K562 (cell line): ENCODE measurements at regions not wholly inside any gene's neighbourhood (a gene's known extent, or its start where the extent isn't known, plus 50 kb on each side); places are given as distances from the start of the nearest gene placed in this dataset.

Source experiments
- ATAC-seq: fragments of 200-7000 bp; cut with Tn5 transposase; 3 replicates; pipeline ENCODE4 v1.9.1; 2020; ENCODE audit warnings: moderate library complexity
- BruUV-seq: library from RNA; stranded (reverse); fragments of 400-500 nt; replicated peaks from 2 replicates; lab custom pipeline; 2021; lab: Mats Ljungman, UMichigan
- CTCF ChIA-PET: fragments of 300-600 bp; formaldehyde crosslinking; extraction: SDS; loops from one replicate; lab custom pipeline; 2021; ENCODE audit warnings: low intra/inter-chr PET ratio; lab: Yijun Ruan, JAX
- POLR2A ChIA-PET: fragments of 300-600, 350-650 bp; sonication (Branson Sonifier 250); formaldehyde crosslinking; extraction: SDS; loops from one replicate; lab custom pipeline; 2021; ENCODE audit warnings: antibody characterized with exemption, inconsistent platforms; lab: Yijun Ruan, JAX
- DNase-seq, 4 experiments: peaks; one replicate each; pipeline versions ENCODE4 v3.0.0 to v3.0.0-alpha.2; 2011 to 2018; ENCODE audit warnings: low spot score in 3 of 4, mixed read lengths in 3 of 4; ENCODE audit errors: extremely low read depth in 1 of 4
- FAIRE-seq: peaks from 2 replicates; lab custom pipeline; 2011; peaks lifted over from hg19 to GRCh38; lab: Jason Lieb, UNC
- H2AFZ ChIP-seq: 2 replicates; pipeline ENCODE4 v1.6.0; 2011; ENCODE audit warnings: low read depth, low read length, control low read depth, inconsistent platforms
- H3K27ac ChIP-seq: fragments of 200-600 bp; 3 replicates; pipeline ENCODE4 v1.8.0; 2011; ENCODE audit warnings: low read depth, mild to moderate bottlenecking, control low read depth, inconsistent platforms, low read length, moderate library complexity, mixed read lengths; ENCODE audit errors: extremely low read depth
- H3K27me3 ChIP-seq, 2 experiments: fragments of 300-600 bp in 1 of 2; 2 replicates in 1 of 2; 3 replicates in 1 of 2; pipeline versions ENCODE4 v1.6.0 to v1.8.0; 2011; ENCODE audit warnings: inconsistent platforms in 2 of 2, low read length in 2 of 2, mild to moderate bottlenecking in 1 of 2, mixed read lengths in 1 of 2, moderate library complexity in 1 of 2; ENCODE audit not compliant: control insufficient read depth in 2 of 2, insufficient read depth in 2 of 2
- H3K36me3 ChIP-seq: fragments of 300-600 bp; 3 replicates; pipeline ENCODE4 v1.8.0; 2011; ENCODE audit warnings: mild to moderate bottlenecking, low read length, inconsistent platforms; ENCODE audit not compliant: control insufficient read depth, insufficient read depth
- H3K4me1 ChIP-seq, 2 experiments: fragments of 200-600 bp in 1 of 2; replicated peaks in 1 of 2; 2 replicates in 1 of 2; 3 replicates in 1 of 2; pipeline versions ENCODE4 v1.5.1 to v1.8.0; 2011; ENCODE audit warnings: inconsistent platforms in 2 of 2, low read length in 2 of 2, mild to moderate bottlenecking in 1 of 2, mixed read lengths in 1 of 2, moderate library complexity in 1 of 2; ENCODE audit not compliant: control insufficient read depth in 2 of 2, insufficient read depth in 2 of 2
- H3K4me2 ChIP-seq: 2 replicates; pipeline ENCODE4 v1.6.1; 2011; ENCODE audit warnings: low read length, control low read depth, inconsistent platforms, mixed read lengths; ENCODE audit not compliant: insufficient read depth
- H3K4me3 ChIP-seq: fragments of 200-600 bp; sonication (generic), shearing (Covaris generic); 2 replicates; pipeline ENCODE4 v1.5.1; 2016; ENCODE audit warnings: control low read depth, inconsistent platforms
- H3K79me2 ChIP-seq: fragments of 200-600 bp; 3 replicates; pipeline ENCODE4 v1.8.0; 2011; ENCODE audit warnings: low read length, inconsistent platforms; ENCODE audit not compliant: control insufficient read depth, insufficient read depth
- H3K9ac ChIP-seq, 2 experiments: 2 replicates each; pipeline versions ENCODE4 v1.6.0 to v1.6.1; 2011; ENCODE audit warnings: low read depth in 2 of 2, low read length in 2 of 2, control low read depth in 1 of 2, inconsistent platforms in 1 of 2, mild to moderate bottlenecking in 1 of 2, mixed read lengths in 1 of 2; ENCODE audit not compliant: insufficient read depth in 1 of 2
- H3K9me1 ChIP-seq: one replicate; pipeline ENCODE4 v1.6.0; 2011; ENCODE audit warnings: inconsistent platforms, mild to moderate bottlenecking, low read length, moderate library complexity; ENCODE audit not compliant: control insufficient read depth, insufficient read depth
- H3K9me3 ChIP-seq: replicated peaks from 2 replicates; pipeline ENCODE4 v1.5.1; 2011; ENCODE audit warnings: low read depth, low read length, inconsistent platforms; ENCODE audit not compliant: control insufficient read depth, insufficient read depth
- H4K20me1 ChIP-seq: replicated peaks from 2 replicates; pipeline ENCODE4 v1.6.1; 2011; ENCODE audit warnings: low read length, inconsistent platforms, mixed read lengths; ENCODE audit not compliant: control insufficient read depth, insufficient read depth
- CBX1 ChIP-seq: sonication (generic); IDR thresholded peaks from 2 replicates; pipeline ENCODE4 v1.6.1; 2016; ENCODE audit warnings: antibody characterized with exemption, low read depth, mild to moderate bottlenecking
- CREB3 ChIP-seq: fragments of 450-650 bp; conservative IDR thresholded peaks from 2 replicates; pipeline ENCODE4 v1.6.1; 2016; ENCODE audit warnings: missing genetic modification characterization, low read depth, mild to moderate bottlenecking, missing compliant biosample characterization, moderate library complexity
- CREB5 ChIP-seq: fragments of 250-450 bp; sonication (Bioruptor Pico); IDR thresholded peaks from 2 replicates; pipeline ENCODE4 v1.5.0; 2020; ENCODE audit warnings: mild to moderate bottlenecking
- EHMT2 ChIP-seq: fragments of 450-650 bp; IDR thresholded peaks from 2 replicates; pipeline ENCODE4 v1.6.1; 2018; ENCODE audit warnings: antibody characterized with exemption
- IRF9 ChIP-seq: fragments of 450-650 bp; IDR thresholded peaks from 2 replicates; pipeline ENCODE4 v1.6.1; 2016; ENCODE audit warnings: missing biosample characterization, missing genetic modification characterization
- OTX1 ChIP-seq: fragments of 450-650 bp; formaldehyde crosslinking; IDR thresholded peaks from 2 replicates; pipeline ENCODE4 v1.4.0; 2022; ENCODE audit warnings: mild to moderate bottlenecking
- PML ChIP-seq: IDR thresholded peaks from 2 replicates; pipeline ENCODE4 v1.6.1; 2012; ENCODE audit warnings: low read length, inconsistent platforms
- POLR2AphosphoS2 ChIP-seq: IDR thresholded peaks from 2 replicates; pipeline ENCODE4 v1.6.1; 2012; ENCODE audit warnings: low read length, improper control_type of control experiment
- PRDM10 ChIP-seq: fragments of 450-650 bp; IDR thresholded peaks from 2 replicates; pipeline ENCODE4 v1.6.1; 2018; ENCODE audit not compliant: partially characterized antibody
- SPI1 ChIP-seq: IDR thresholded peaks from 2 replicates; pipeline ENCODE4 v1.6.1; 2011; ENCODE audit warnings: low read depth, low read length, control low read depth, borderline replicate concordance
- WGBS: fragments of 100-300 bp; shearing (Covaris generic); methylation state at CpG from one replicate; pipeline ENCODE4 v1.1.6; 2016; ENCODE audit warnings: low coverage, mixed read lengths; ENCODE audit not compliant: insufficient coverage; ENCODE audit errors: missing lambda C conversion rate; 5-methylcytosine and 5-hydroxymethylcytosine counted together
- in situ Hi-C: fragments of 300-500 bp; cut with MboI; formaldehyde crosslinking; loops from 4 replicates; pipeline ENCODE4 v1.15.0; 2018; ENCODE audit warnings: inconsistent platforms, mixed read lengths
- intact Hi-C: fragments of 100-400 bp; cut with micrococcal nuclease; formaldehyde crosslinking; loops from 2 replicates; pipeline ENCODE4 v1.14.2; 2022

DNA sequence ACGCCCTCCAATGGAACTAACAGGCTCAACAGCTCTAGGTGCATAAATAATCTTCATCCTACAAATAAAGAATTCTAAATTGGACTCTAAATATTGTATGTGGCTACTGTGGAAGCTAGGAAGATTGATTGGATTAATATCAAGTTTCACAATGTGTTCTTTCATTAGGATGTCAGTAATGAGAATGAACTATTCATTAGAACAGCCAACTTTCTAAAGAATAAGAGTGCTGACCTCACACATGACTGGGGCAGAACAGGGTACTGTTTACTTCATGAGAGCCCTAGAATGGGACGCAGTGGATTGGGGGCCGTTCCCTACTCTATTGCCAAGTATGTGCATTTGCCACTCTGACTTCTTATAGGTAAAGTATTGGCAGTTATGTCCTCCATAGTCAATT is 528.2 kb upstream of the RBFOX1 start:
- WGBS: 4% methylated on average over 3 of the region's 3 CpGs

GRCh38 chr16:6803176-6803575 is 529.5 kb upstream of the RBFOX1 start:
- in situ Hi-C loops: no loop called here
- no TSS peak for BruUV-seq
- POLR2A ChIA-PET: no interaction called here

More for the DNA sequence above, 528.2 kb upstream of the RBFOX1 start:
- no peaks in the 10 kb centered on the region for H3K79me2 ChIP-seq
- in situ Hi-C loops: no loop called here
- TF ChIP-seq OTX1 (CRISPR knock-in tag) (no peak), SPI1 (no peak), EHMT2 (no peak)
- TF ChIP-seq, all 486 proteins: peak for 0
- Histone ChIP-seq H3K4me2 (no peak overlapping the region), H4K20me1 (no peaks in the 10 kb centered on the region), H3K9ac (no peak overlapping the region), H3K4me3 (no peak overlapping the region), H3K9me1 (no peaks in the 10 kb centered on the region), H3K36me3 (no peaks in the 10 kb centered on the region), H3K4me1 (no peaks in the 10 kb centered on the region), H2AFZ (no peak overlapping the region), H3K9me3 (no peaks in the 10 kb centered on the region), H3K27ac (no peak overlapping the region), H3K27me3 (peaks cover 0 to 2% of the 10 kb centered on the region in 2 experiments; a peak in 2 of 5 replicates)
- CTCF ChIA-PET: no interaction called here
- POLR2A ChIA-PET: no interaction called here
- no TSS peak for BruUV-seq
- no peak for ATAC-seq
- no peak for FAIRE-seq
- intact Hi-C loops: no loop called here
- DNase-seq: no peak

More at GRCh38 chr16:6803176-6803575, 529.5 kb upstream of the RBFOX1 start:
- Histone ChIP-seq H3K79me2 (no peaks in the 10 kb centered on the region), H3K4me1 (no peaks in the 10 kb centered on the region), H4K20me1 (no peaks in the 10 kb centered on the region), H3K9ac (no peak overlapping the region), H3K4me2 (no peak overlapping the region), H3K9me3 (no peaks in the 10 kb centered on the region), H3K27me3 (peaks cover 0 to 2% of the 10 kb centered on the region in 2 experiments; a peak in 2 of 5 replicates), H3K36me3 (no peaks in the 10 kb centered on the region), H3K4me3 (no peak overlapping the region), H3K9me1 (no peaks in the 10 kb centered on the region), H3K27ac (no peak overlapping the region), H2AFZ (no peak overlapping the region)
- WGBS: 0% methylated on average over 3 of the region's 3 CpGs
- TF ChIP-seq PML (no peak), CREB5 (no peak), CREB3 (tag) (no peak), CBX1 (no peak), IRF9 (tag) (no peak), PRDM10 (no peak), POLR2AphosphoS2 (no peak)
- FAIRE-seq: no peak
- ATAC-seq: no peak
- intact Hi-C loops: no loop called here
- DNase-seq: no peak
- CTCF ChIA-PET: no interaction called here
